Transverse colon (tissue), 4 donors: ENCODE measurements at regions not wholly inside any gene's neighbourhood (a gene's known extent, or its start where the extent isn't known, plus 50 kb on each side); places are given as distances from the start of the nearest gene placed in this dataset.

ENCODE experiments used
- POLR2AphosphoS5 ChIP-seq, 3 donors: sonication (generic); formaldehyde crosslinking; IDR thresholded peaks; one replicate each; pipeline ENCODE4 v1.6.1; 2016; ENCODE audit warnings: antibody characterized with exemption in 3 of 3
- TF ChIP-seq, protein P1 (sequence below), 5 experiments: fragments of 200-600 bp in 3 of 5; fragments of 450-650 bp in 2 of 5; sonication (generic) in 3 of 5; IDR thresholded peaks; 1 replicate in 2 of 5; 2 replicates in 3 of 5; pipeline ENCODE4 v1.5.1; 2016 to 2017; ENCODE audit warnings: antibody characterized with exemption in 5 of 5, inconsistent platforms in 3 of 5, mild to moderate bottlenecking in 2 of 5, moderate library complexity in 1 of 5

DNA sequence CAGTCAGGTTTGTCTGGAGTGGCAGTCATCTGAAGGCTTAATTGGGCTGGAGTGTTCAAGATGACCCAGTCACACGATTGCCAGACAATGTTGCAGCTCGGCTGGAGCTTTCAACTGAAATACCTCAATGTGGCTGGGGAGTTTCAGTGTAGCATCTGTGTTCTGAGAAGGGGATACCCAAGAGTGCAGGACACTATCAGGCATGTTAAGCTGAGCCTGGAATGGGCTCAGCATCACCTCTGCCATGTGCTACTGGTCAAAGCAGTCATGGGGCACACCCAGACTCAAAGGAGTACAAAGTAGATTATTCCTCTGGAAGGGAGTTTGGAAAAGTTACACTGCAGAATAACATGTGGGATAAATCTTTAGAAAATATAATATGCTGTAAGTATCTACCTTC lies 363.9 kb downstream of the KIF16B start:
- TF ChIP-seq, protein P1, sequence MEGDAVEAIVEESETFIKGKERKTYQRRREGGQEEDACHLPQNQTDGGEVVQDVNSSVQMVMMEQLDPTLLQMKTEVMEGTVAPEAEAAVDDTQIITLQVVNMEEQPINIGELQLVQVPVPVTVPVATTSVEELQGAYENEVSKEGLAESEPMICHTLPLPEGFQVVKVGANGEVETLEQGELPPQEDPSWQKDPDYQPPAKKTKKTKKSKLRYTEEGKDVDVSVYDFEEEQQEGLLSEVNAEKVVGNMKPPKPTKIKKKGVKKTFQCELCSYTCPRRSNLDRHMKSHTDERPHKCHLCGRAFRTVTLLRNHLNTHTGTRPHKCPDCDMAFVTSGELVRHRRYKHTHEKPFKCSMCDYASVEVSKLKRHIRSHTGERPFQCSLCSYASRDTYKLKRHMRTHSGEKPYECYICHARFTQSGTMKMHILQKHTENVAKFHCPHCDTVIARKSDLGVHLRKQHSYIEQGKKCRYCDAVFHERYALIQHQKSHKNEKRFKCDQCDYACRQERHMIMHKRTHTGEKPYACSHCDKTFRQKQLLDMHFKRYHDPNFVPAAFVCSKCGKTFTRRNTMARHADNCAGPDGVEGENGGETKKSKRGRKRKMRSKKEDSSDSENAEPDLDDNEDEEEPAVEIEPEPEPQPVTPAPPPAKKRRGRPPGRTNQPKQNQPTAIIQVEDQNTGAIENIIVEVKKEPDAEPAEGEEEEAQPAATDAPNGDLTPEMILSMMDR (IDR thresholded peaks at IDR 0.05) = no peak
- no peak for TF ChIP-seq POLR2AphosphoS5 (IDR thresholded peaks at IDR 0.05)
